ENCODE measurements at regions not wholly inside any gene's neighbourhood (a gene's known extent, or its start where the extent isn't known, plus 50 kb on each side); places are given as distances from the start of the nearest gene placed in this dataset.

GRCh38 chr3:5766848-5767247, 579.3 kb downstream of the EDEM1 start:
- no peak for TF ChIP-seq CTCF (conservative IDR thresholded peaks at IDR 0.05; ENCODE audit: low read length)
- TF ChIP-seq EZH2phosphoT487 (IDR thresholded peaks at IDR 0.05; ENCODE audit: borderline replicate concordance): no peak

Data from Loucy (cell line).